HG02885 (cell line): ENCODE measurements at regions not wholly inside any gene's neighbourhood (a gene's known extent, or its start where the extent isn't known, plus 50 kb on each side); places are given as distances from the start of the nearest gene placed in this dataset.

Experiments used
- ATAC-seq: cut with Tn5 transposase; IDR thresholded peaks from one replicate; pipeline ENCODE4 v1.9.1; 2021; ENCODE audit warnings: mild to moderate bottlenecking; ENCODE audit not compliant: unreplicated experiment, poor library complexity

- no peak for ATAC-seq
Observed at GRCh38 chr2:41879235-41879916, 168.4 kb upstream of the PKDCC start.

- no peak for ATAC-seq
Observed at GRCh38 chr2:41880561-41881243, 167.1 kb upstream of the PKDCC start.

- ATAC-seq, result no peak
Observed at GRCh38 chr2:41881249-41881648, 166.6 kb upstream of the PKDCC start.

- no peak for ATAC-seq
Observed at GRCh38 chr2:41884718-41885117, 163.1 kb upstream of the PKDCC start.

- no peak for ATAC-seq
Observed at GRCh38 chr2:41886145-41886664, 161.6 kb upstream of the PKDCC start.

GRCh38 chr2:41886757-41887156 lies 161.1 kb upstream of the PKDCC start:
- ATAC-seq, result no peak

GRCh38 chr2:41890341-41890740 lies 157.5 kb upstream of the PKDCC start:
- ATAC-seq, result no peak

- ATAC-seq, result no peak
Observed at GRCh38 chr2:41892476-41892875, 155.3 kb upstream of the PKDCC start.

- ATAC-seq, result no peak
Observed at GRCh38 chr2:41894563-41895333, 153.1 kb upstream of the PKDCC start.

GRCh38 chr2:41895334-41895664 lies 152.5 kb upstream of the PKDCC start:
- no peak for ATAC-seq

- ATAC-seq, result peak; percentile 97
Observed at GRCh38 chr2:41896186-41896846, 151.5 kb upstream of the PKDCC start.

GRCh38 chr2:41899189-41899588 lies 148.6 kb upstream of the PKDCC start:
- ATAC-seq, result no peak

GRCh38 chr2:41900101-41900577 lies 147.7 kb upstream of the PKDCC start:
- ATAC-seq, result no peak

- ATAC-seq, result no peak
Observed at GRCh38 chr2:41902897-41903296, 144.9 kb upstream of the PKDCC start.

- no peak for ATAC-seq
Observed at GRCh38 chr2:41903474-41904135, 144.2 kb upstream of the PKDCC start.

- no peak for ATAC-seq
Observed at GRCh38 chr2:41904459-41904858, 143.4 kb upstream of the PKDCC start.

- no peak for ATAC-seq
Observed at GRCh38 chr2:41905597-41906337, 142.1 kb upstream of the PKDCC start.

GRCh38 chr2:41906338-41906725 lies 141.5 kb upstream of the PKDCC start:
- no peak for ATAC-seq

GRCh38 chr2:41907141-41907540 lies 140.7 kb upstream of the PKDCC start:
- no peak for ATAC-seq
